ENCODE measurements at regions not wholly inside any gene's neighbourhood (a gene's known extent, or its start where the extent isn't known, plus 50 kb on each side); places are given as distances from the start of the nearest gene placed in this dataset.

DNA sequence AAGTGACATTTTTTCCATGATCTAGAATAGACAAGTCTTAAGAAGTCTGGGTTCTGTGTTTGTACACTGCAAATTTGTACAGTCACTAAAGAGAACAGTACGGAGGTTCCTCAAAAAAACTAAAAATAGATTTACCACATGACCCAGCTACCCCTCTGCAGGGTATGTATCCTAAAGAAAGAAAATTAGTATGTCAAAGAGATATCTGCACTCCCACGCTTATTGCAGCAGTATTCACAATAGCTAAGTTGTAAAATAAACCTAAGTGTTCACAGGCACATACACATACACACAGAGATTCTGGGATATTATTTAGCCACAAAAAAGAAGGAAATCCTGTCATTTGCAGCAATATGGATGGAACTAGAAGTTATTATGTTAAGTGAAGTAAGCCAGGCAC, 120.4 kb downstream of the ZIC1 start:
- TF ChIP-seq, protein P1, sequence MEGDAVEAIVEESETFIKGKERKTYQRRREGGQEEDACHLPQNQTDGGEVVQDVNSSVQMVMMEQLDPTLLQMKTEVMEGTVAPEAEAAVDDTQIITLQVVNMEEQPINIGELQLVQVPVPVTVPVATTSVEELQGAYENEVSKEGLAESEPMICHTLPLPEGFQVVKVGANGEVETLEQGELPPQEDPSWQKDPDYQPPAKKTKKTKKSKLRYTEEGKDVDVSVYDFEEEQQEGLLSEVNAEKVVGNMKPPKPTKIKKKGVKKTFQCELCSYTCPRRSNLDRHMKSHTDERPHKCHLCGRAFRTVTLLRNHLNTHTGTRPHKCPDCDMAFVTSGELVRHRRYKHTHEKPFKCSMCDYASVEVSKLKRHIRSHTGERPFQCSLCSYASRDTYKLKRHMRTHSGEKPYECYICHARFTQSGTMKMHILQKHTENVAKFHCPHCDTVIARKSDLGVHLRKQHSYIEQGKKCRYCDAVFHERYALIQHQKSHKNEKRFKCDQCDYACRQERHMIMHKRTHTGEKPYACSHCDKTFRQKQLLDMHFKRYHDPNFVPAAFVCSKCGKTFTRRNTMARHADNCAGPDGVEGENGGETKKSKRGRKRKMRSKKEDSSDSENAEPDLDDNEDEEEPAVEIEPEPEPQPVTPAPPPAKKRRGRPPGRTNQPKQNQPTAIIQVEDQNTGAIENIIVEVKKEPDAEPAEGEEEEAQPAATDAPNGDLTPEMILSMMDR (conservative IDR thresholded peaks at IDR 0.05; ENCODE audit: low read depth, low read length) = no peak
- no peak for TF ChIP-seq EZH2 (IDR thresholded peaks at IDR 0.05; ENCODE audit: borderline replicate concordance, low read depth, low read length, poor library complexity, severe bottlenecking)

Data from A673 (cell line).